Activated T-cell treated with anti-CD3 and anti-CD28 coated beads for 24 hours (primary cell): ENCODE measurements at regions not wholly inside any gene's neighbourhood (a gene's known extent, or its start where the extent isn't known, plus 50 kb on each side); places are given as distances from the start of the nearest gene placed in this dataset.

ENCODE experiments used
- DNase-seq: peaks from one replicate; pipeline ENCODE4 v3.0.0-alpha.2; 2020; ENCODE audit warnings: low read depth

GRCh38 chr4:38601916-38602291, 62.1 kb upstream of the KLF3 start:
- no peak for DNase-seq

GRCh38 chr4:38603652-38604051, 60.3 kb upstream of the KLF3 start:
- no peak for DNase-seq

GRCh38 chr4:38605181-38605752, 58.7 kb upstream of the KLF3 start:
- DNase-seq: no peak

GRCh38 chr4:38605753-38606586, 58.0 kb upstream of the KLF3 start:
- no peak for DNase-seq

GRCh38 chr4:38606587-38606905, 57.5 kb upstream of the KLF3 start:
- no peak for DNase-seq

- DNase-seq: no peak
Observed at GRCh38 chr4:38609614-38610013, 54.4 kb upstream of the KLF3 start.

DNA sequence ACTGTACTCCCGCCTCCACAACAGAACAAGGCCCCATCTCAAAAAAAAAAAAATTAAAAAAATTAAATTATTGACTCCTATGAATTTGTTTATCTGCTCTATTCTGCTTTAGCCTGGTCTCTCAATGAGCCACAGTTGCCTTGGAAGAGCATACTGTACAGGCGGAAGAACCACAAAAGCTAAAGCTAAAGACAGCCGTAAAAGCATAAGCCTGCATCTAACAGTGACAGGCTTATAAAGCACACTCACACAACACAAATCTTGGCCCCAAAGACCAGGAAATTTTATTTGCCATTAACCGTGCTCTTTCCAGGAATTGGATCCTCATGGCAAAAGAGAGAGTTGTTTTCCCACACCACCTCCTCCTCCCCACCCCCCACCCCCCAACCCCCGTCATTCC, 53.5 kb upstream of the KLF3 start:
- no peak for DNase-seq

DNA sequence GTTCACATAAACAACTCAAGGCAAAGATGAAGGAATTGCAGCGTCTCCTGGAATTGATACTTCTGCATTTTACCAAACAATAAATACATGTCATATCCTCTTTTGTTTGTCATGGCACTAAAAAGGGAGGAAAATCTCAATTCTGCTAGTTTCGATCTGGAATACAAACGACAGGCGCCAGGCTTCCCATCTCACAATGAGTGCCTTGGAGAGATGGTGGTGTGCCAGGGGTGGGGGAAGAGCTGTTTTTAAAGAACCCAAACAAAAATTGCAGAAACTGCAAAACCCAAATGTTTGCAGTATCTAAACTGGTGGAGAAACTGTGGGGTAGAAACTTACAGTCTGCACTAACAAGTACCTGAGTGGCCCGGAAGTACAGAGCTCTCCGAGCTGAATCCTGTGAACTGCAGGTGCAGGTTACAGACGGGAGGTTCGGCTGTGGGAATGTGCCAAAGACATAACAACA, 53.0 kb upstream of the KLF3 start:
- no peak for DNase-seq

- no peak for DNase-seq
Observed at GRCh38 chr4:38611676-38612075, 52.3 kb upstream of the KLF3 start.

- DNase-seq: no peak
Observed at GRCh38 chr4:38612646-38613414, 51.2 kb upstream of the KLF3 start.
